GM19397 (cell line): ENCODE measurements at regions not wholly inside any gene's neighbourhood (a gene's known extent, or its start where the extent isn't known, plus 50 kb on each side); places are given as distances from the start of the nearest gene placed in this dataset.
"Not testable (repeated sequence)": the region's sequence is repeated elsewhere in the genome, so short reads cannot be mapped to it uniquely, and the experiment has no call there.

ENCODE experiments used
- ATAC-seq: cut with Tn5 transposase; IDR thresholded peaks from one replicate; pipeline ENCODE4 v1.9.1; 2021; ENCODE audit warnings: mild to moderate bottlenecking, moderate library complexity; ENCODE audit not compliant: unreplicated experiment

- ATAC-seq = not testable (repeated sequence)
Observed at GRCh38 chr10:35776557-35776956, 134.5 kb upstream of the FZD8 start.

GRCh38 chr10:35774109-35774508 lies 132.0 kb upstream of the FZD8 start:
- no peak for ATAC-seq

DNA sequence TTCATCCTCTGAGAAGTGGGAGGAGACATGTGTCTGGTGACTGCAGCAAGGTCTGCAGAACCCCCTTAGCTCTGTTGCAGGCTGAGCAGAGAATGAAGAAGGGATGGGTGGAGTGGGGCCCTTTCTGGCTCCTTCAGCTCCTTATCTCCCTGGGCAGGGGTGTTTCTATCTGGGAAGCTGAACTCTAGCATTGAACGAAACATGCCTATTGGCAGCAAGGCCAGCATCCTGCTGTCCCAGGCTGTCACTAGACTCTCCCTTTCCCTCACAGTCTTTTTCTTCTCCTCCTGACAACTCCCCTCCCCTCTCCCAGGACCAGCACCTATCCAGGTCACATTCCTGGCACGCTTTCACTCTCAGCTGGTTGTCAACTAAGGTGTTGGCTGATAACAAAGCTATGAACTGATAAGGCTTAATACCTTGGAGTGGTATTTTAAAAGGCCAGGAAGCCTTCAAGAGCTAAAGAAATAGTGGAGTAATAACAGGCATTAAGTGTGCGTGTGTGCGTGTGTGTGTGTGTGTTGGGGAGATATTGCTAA lies 128.8 kb upstream of the FZD8 start:
- no peak for ATAC-seq

- ATAC-seq = no peak
Observed at GRCh38 chr10:35769795-35770194, 127.7 kb upstream of the FZD8 start.

DNA sequence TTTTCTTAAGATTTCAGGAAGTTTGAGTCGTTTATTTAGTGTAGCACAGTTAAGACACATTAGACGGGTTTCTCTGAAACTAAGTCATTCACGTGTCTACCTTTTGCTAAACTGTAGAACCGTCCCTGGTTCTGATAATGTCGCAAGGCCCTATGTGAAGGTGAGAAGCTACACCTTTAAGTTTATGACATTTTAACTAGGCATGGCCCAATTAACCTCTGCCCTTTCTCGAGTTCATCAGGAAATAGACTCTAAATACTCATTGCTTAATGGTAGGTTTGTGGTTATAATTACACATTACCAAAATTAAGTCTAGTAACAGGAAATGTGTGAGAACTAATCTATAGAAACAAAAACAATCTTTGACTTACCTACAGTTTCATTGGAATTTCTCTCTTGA lies 126.6 kb upstream of the FZD8 start:
- ATAC-seq = no peak

DNA sequence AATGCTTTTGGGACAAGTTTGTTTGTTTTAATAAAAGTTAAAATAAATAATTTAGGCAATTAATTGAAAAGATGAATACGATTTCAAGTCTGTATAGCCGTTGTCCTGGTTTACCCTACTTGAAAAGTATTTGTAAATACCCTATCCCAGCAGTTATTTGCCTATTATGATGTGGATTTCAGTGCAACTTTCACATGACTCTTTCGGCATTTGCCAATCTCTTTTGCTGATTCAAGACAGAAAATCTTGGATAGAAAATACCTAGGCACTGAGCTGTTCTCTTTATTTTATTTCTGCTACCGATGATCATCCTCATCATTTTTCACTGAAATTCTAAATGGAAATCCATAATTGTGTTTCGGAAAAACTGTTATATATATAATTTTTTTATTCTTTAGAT lies 125.9 kb upstream of the FZD8 start:
- no peak for ATAC-seq

GRCh38 chr10:35765996-35766395 lies 123.9 kb upstream of the FZD8 start:
- ATAC-seq = no peak

- no peak for ATAC-seq
Observed at GRCh38 chr10:35765066-35765527, 123.0 kb upstream of the FZD8 start.

DNA sequence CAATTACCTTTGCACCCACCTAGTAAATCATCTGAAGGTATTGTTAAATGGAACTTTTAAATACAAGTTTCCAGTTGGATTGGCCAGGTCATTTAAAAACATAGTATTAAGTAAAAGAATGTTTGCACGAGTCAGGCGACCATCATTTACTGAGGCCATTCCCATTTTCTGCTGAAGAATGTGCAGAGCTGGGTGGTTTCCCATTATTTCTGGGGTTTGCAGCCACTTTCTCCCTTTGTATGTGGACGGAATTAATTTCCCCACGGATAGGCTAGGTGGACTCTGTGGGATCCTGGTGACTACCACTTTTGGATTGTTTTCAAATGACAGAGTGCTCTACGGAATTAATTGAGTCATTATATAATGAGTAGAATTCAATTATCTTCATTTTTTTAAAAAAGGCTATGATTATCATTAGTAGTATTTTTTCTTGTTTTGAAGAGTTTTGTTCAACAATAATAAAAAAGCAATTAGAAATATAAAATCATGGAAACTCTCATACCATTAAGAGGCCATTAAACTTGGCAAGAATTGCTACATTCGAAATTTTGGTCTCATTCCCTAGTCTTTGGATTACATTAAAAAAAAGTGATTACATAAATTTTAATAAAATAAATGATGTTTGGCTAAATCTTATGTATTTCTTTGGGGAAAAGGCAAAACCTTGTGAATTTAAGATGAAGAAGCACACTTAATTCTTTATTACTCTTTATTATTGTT lies 120.4 kb upstream of the FZD8 start:
- no peak for ATAC-seq

DNA sequence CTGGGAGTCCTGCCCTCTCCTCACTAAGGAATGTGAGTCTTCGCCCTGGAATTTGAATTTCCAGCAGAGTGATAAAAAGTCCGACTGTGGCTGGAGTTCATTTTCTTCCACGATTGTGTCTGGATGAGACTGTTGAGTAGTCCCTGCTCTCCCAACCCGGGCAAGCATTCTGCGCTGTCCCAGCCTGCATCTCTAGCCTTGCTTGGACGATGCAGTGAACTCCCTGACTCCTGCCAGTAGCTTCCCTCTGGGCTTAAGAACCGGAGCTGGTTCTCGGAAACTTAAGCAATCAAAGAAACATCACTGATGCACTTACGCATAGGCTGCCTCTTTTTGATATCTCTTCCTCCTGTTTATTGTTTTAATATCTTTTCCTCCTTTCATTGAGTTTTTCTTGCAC lies 116.0 kb upstream of the FZD8 start:
- ATAC-seq = no peak

- ATAC-seq = no peak
Observed at GRCh38 chr10:35754519-35754918, 112.4 kb upstream of the FZD8 start.

GRCh38 chr10:35752469-35753461 lies 110.7 kb upstream of the FZD8 start:
- no peak for ATAC-seq

- no peak for ATAC-seq
Observed at GRCh38 chr10:35751347-35751746, 109.3 kb upstream of the FZD8 start.

GRCh38 chr10:35749230-35749629 lies 107.1 kb upstream of the FZD8 start:
- ATAC-seq = no peak

DNA sequence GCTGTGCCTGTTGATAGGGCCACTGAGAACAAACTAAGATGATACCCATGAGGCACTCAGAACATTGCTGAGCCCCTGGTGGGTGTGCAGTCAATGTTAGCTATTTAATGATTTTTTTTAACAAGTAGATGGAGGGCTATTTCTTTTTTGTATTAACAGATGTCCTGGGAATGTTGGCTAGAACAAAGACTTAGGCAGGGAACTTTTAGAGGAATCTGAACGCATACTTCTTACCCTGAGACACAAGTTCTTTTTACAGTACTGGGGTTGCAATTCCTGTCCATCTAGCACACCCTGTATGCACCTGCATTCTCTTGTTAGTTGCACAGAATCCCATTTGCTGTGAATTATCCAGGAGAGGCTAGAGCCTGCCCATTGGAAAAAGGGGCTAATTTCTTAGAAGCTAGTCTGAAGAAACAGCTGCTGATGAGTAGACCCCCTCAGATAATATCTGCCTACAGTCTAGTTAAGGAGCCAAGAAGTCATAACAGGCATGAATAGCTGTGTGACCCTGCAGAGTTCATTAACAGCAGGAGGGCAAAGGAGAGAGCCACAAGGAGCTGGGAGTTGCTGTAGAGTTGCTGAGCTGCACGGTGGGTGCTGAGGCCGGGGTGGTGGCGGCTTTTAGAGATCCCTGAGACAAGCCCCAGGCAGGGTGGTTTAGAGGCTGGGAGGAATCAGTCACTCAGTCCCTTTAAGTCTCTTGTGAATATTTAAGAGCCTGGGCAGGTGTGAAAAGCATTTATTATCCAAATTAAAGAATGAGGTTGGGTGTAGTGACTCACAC lies 103.7 kb upstream of the FZD8 start:
- no peak for ATAC-seq

GRCh38 chr10:35743851-35744250 lies 101.8 kb upstream of the FZD8 start:
- ATAC-seq = no peak

DNA sequence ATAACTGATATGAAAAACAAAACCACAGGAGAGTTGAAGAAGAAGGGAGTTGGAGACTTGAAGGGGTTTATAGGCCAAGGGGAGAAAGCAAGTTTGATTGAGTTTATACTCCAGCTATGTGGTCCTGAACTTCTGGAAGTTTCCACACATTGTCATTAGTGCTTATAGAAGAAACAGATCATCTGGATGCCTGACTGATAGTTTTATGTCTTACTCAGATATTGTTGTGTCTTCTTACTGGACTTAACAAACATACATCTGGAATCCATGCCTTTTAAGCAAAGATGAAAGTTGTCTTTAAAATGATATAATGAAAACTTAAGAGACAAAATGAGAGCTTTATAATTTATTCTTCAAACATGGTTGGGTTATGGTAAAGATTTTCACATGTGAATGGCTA lies 101.3 kb upstream of the FZD8 start:
- ATAC-seq = no peak

- no peak for ATAC-seq
Observed at GRCh38 chr10:35739998-35740397, 97.9 kb upstream of the FZD8 start.

- ATAC-seq = no peak
Observed at GRCh38 chr10:35735412-35735811, 93.3 kb upstream of the FZD8 start.

GRCh38 chr10:35731828-35732227 lies 89.7 kb upstream of the FZD8 start:
- ATAC-seq = no peak

DNA sequence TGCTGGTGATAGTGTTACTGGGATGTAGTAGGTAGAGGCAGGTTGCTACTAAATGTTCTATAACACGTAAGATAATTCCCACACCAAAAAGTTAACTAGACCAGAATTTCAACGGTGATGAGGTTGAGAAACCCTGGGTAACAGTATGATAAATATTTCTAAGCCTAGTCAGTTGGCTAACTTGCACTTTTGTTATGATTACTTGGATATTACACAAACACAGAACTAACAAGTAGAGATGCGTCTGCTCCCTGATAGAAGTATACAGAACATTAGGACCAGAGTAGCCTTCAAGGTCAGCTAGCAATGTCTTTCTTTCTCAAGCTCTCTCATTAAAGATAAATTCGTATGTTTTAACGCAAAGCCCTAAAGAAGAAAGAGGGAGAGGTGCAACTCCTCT lies 86.2 kb upstream of the FZD8 start:
- ATAC-seq = no peak
